ENCODE measurements at regions not wholly inside any gene's neighbourhood (a gene's known extent, or its start where the extent isn't known, plus 50 kb on each side); places are given as distances from the start of the nearest gene placed in this dataset.

DNA sequence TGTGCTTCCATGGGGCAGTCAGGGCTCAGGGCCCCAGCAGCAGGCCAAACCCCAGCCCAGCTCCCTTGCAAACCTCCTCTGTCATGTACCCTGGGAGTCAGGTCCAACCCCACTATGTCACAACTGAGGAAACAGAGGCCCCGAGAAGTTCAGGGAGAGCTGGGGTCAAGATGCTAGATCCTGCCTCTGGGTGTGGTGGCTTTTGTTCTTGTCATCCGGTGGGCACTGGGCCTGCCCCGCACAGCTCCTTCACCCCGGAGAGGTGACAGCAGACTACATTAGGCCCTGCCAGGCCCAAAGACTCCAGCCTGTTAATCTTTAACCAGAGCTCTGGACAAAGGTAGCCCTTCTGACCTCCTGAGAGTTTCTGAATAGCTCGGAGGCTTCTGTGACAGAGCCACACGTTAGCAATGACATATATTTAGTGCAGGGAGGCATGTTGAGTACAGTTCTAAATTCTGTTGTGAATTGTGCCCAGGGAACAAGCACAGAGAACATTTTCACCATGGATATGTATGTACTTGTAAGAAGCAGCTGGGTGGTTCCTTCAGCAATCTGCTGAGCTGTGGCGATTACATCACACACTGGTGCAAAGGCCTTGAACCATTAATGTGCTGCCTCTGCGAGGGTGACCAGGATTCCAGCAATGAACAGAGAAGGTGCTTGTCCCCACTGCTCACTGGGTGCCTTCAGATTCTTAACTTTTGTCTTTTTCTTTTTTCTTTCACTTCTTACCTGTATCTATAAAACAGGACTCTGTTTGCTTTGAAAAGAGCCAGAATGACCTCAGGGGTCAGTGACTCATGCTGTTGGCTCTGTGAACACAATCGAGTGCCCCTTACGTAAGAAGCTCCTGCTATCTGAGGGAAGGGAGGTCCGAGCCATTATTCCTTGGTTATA is 102.8 kb downstream of the RHOU start:
- H3K9me3 ChIP-seq (replicated peaks; ENCODE audit: insufficient read depth, low read length), result no peaks in the 10 kb centered on the region
- no peak overlapping the region for H2AFZ ChIP-seq (ENCODE audit: low read length)
- no peak overlapping the region for H3K4me2 ChIP-seq (ENCODE audit: low read depth, low read length)
- H4K20me1 ChIP-seq (ENCODE audit: insufficient read depth, low read length), result no peaks in the 10 kb centered on the region
- H3F3A ChIP-seq (ENCODE audit: insufficient read depth, low read length), result no peaks in the 10 kb centered on the region
- H3K9ac ChIP-seq (ENCODE audit: low read length), result no peak overlapping the region
- no peaks in the 10 kb centered on the region for H3K9me2 ChIP-seq (replicated peaks; ENCODE audit: insufficient read depth, low read length)
- no peaks in the 10 kb centered on the region for H3K36me3 ChIP-seq (replicated peaks; ENCODE audit: insufficient read depth, low read length)
- TF ChIP-seq EZH2 (optimal IDR thresholded peaks at IDR 0.05; ENCODE audit: low read depth, low read length) (no peak), EZH2phosphoT487 (IDR thresholded peaks at IDR 0.05; ENCODE audit: low read length) (no peak)
- TF ChIP-seq, protein P1, sequence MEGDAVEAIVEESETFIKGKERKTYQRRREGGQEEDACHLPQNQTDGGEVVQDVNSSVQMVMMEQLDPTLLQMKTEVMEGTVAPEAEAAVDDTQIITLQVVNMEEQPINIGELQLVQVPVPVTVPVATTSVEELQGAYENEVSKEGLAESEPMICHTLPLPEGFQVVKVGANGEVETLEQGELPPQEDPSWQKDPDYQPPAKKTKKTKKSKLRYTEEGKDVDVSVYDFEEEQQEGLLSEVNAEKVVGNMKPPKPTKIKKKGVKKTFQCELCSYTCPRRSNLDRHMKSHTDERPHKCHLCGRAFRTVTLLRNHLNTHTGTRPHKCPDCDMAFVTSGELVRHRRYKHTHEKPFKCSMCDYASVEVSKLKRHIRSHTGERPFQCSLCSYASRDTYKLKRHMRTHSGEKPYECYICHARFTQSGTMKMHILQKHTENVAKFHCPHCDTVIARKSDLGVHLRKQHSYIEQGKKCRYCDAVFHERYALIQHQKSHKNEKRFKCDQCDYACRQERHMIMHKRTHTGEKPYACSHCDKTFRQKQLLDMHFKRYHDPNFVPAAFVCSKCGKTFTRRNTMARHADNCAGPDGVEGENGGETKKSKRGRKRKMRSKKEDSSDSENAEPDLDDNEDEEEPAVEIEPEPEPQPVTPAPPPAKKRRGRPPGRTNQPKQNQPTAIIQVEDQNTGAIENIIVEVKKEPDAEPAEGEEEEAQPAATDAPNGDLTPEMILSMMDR (IDR thresholded peaks at IDR 0.05; ENCODE audit: low read length), result no peak
- no peaks in the 10 kb centered on the region for H3K4me1 ChIP-seq (ENCODE audit: low read length)
- no peak overlapping the region for H3K4me3 ChIP-seq (ENCODE audit: low read length)
- H3K79me2 ChIP-seq (ENCODE audit: low read length), result no peaks in the 10 kb centered on the region
- DNase-seq, result no peak
- no peak overlapping the region for H3K27ac ChIP-seq (ENCODE audit: low read length)
- no peaks in the 10 kb centered on the region for H3K27me3 ChIP-seq (replicated peaks; ENCODE audit: insufficient read depth, low read length)

- no peaks in the 10 kb centered on the region for H3K9me2 ChIP-seq (replicated peaks; ENCODE audit: insufficient read depth, low read length)
- H3K4me1 ChIP-seq (ENCODE audit: low read length), result no peaks in the 10 kb centered on the region
- DNase-seq, result no peak
- no peaks in the 10 kb centered on the region for H3K79me2 ChIP-seq (ENCODE audit: low read length)
- no peaks in the 10 kb centered on the region for H3K9me3 ChIP-seq (replicated peaks; ENCODE audit: insufficient read depth, low read length)
- no peaks in the 10 kb centered on the region for H3K36me3 ChIP-seq (replicated peaks; ENCODE audit: insufficient read depth, low read length)
- H3K4me2 ChIP-seq (ENCODE audit: low read depth, low read length), result no peak overlapping the region
- TF ChIP-seq EZH2phosphoT487 (IDR thresholded peaks at IDR 0.05; ENCODE audit: low read length) (no peak), EZH2 (optimal IDR thresholded peaks at IDR 0.05; ENCODE audit: low read depth, low read length) (no peak)
- TF ChIP-seq, protein P1 (IDR thresholded peaks at IDR 0.05; ENCODE audit: low read length), result no peak
- no peaks in the 10 kb centered on the region for H3K27me3 ChIP-seq (replicated peaks; ENCODE audit: insufficient read depth, low read length)
- no peak overlapping the region for H3K4me3 ChIP-seq (ENCODE audit: low read length)
- no peak overlapping the region for H3K9ac ChIP-seq (ENCODE audit: low read length)
- H3F3A ChIP-seq (ENCODE audit: insufficient read depth, low read length), result no peaks in the 10 kb centered on the region
- no peak overlapping the region for H3K27ac ChIP-seq (ENCODE audit: low read length)
- no peak overlapping the region for H2AFZ ChIP-seq (ENCODE audit: low read length)
- H4K20me1 ChIP-seq (ENCODE audit: insufficient read depth, low read length), result no peaks in the 10 kb centered on the region
Measured at GRCh38 chr1:228838717-228839500, 103.6 kb downstream of the RHOU start.

DNA sequence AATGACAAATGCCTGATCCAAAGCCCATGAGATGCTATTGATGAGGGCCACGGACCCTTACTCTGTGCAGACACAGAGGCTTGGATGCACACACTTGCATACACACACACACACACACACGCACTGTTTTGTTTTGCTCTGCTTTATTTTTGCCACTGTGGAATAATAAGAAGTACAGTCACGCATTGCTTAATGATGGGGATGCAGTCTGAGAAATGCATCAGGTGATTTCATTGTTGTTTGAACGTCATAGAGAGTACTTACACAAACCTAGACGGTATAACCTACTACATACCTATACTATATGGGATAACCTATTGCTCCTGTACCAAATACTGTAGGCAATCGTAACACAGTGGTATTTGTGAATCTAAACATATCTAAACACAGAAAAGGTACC is 104.4 kb downstream of the RHOU start:
- Histone ChIP-seq H3K4me2 (ENCODE audit: low read depth, low read length) (no peak overlapping the region), H3K27ac (ENCODE audit: low read length) (no peak overlapping the region), H3K9me3 (replicated peaks; ENCODE audit: insufficient read depth, low read length) (no peaks in the 10 kb centered on the region), H4K20me1 (ENCODE audit: insufficient read depth, low read length) (no peaks in the 10 kb centered on the region), H3K9me2 (replicated peaks; ENCODE audit: insufficient read depth, low read length) (no peaks in the 10 kb centered on the region), H3K4me1 (ENCODE audit: low read length) (no peaks in the 10 kb centered on the region), H2AFZ (ENCODE audit: low read length) (no peak overlapping the region), H3K79me2 (ENCODE audit: low read length) (no peaks in the 10 kb centered on the region), H3K4me3 (ENCODE audit: low read length) (no peak overlapping the region), H3K36me3 (replicated peaks; ENCODE audit: insufficient read depth, low read length) (no peaks in the 10 kb centered on the region), H3K9ac (ENCODE audit: low read length) (no peak overlapping the region), H3K27me3 (replicated peaks; ENCODE audit: insufficient read depth, low read length) (no peaks in the 10 kb centered on the region), H3F3A (ENCODE audit: insufficient read depth, low read length) (no peaks in the 10 kb centered on the region)
- no peak for DNase-seq
- TF ChIP-seq EZH2 (optimal IDR thresholded peaks at IDR 0.05; ENCODE audit: low read depth, low read length) (no peak), EZH2phosphoT487 (IDR thresholded peaks at IDR 0.05; ENCODE audit: low read length) (no peak)
- TF ChIP-seq, protein P1 (IDR thresholded peaks at IDR 0.05; ENCODE audit: low read length), result no peak
